Natural killer cell (primary cell): ENCODE measurements at regions not wholly inside any gene's neighbourhood (a gene's known extent, or its start where the extent isn't known, plus 50 kb on each side); places are given as distances from the start of the nearest gene placed in this dataset.

Source experiments
- ATAC-seq, 3 donors: fragments of 150-1000 bp in 2 of 3; fragments of 200-7000 bp in 1 of 3; cut with Tn5 transposase; 1 replicate in 1 of 3; 2 replicates in 2 of 3; pipeline ENCODE4 v1.10.0; 2021; ENCODE audit warnings: mild to moderate bottlenecking in 2 of 3, moderate library complexity in 2 of 3
- DNase-seq, 2 donors: peaks; one replicate each; pipeline versions ENCODE4 v3.0.0 to v3.0.0-alpha.2; 2013 to 2021; ENCODE audit warnings: mixed read lengths in 1 of 2
- H3K27ac ChIP-seq: one replicate; pipeline ENCODE4 v1.5.1; 2013; ENCODE audit warnings: mild to moderate bottlenecking, low read length
- H3K27me3 ChIP-seq: one replicate; pipeline ENCODE4 v1.6.1; 2013; ENCODE audit warnings: low read length; ENCODE audit not compliant: control insufficient read depth, insufficient read depth
- H3K36me3 ChIP-seq: one replicate; pipeline ENCODE4 v1.6.1; 2013; ENCODE audit warnings: low read length; ENCODE audit not compliant: control insufficient read depth, insufficient read depth
- H3K4me1 ChIP-seq: one replicate; pipeline ENCODE4 v1.6.1; 2013; ENCODE audit warnings: low read length; ENCODE audit not compliant: control insufficient read depth, insufficient read depth
- H3K4me3 ChIP-seq: one replicate; pipeline ENCODE4 v1.5.1; 2013; ENCODE audit warnings: low read length
- H3K9me3 ChIP-seq: one replicate; pipeline ENCODE4 v1.6.1; 2013; ENCODE audit warnings: low read length; ENCODE audit not compliant: control insufficient read depth, insufficient read depth
- H3K27ac Mint-ChIP-seq, 2 donors: one replicate each; pipeline ENCODE4 v1.8.0; 2022; ENCODE audit warnings: mild to moderate bottlenecking in 2 of 2, mixed read lengths in 2 of 2, moderate library complexity in 1 of 2
- H3K27me3 Mint-ChIP-seq, 2 donors: one replicate each; pipeline ENCODE4 v1.8.0; 2022; ENCODE audit warnings: low read depth in 2 of 2, mixed read lengths in 2 of 2
- H3K36me3 Mint-ChIP-seq: one replicate; pipeline ENCODE4 v1.8.0; 2022; ENCODE audit warnings: mixed read lengths
- H3K4me1 Mint-ChIP-seq, 2 donors: one replicate each; pipeline ENCODE4 v1.8.0; 2022; ENCODE audit warnings: mixed read lengths in 2 of 2
- H3K4me3 Mint-ChIP-seq: one replicate; pipeline ENCODE4 v1.8.0; 2022; ENCODE audit warnings: mild to moderate bottlenecking, moderate library complexity, mixed read lengths
- H3K9me3 Mint-ChIP-seq, 2 donors: one replicate each; pipeline ENCODE4 v1.8.0; 2022; ENCODE audit warnings: mixed read lengths in 2 of 2
- CTCF ChIP-seq: fragments of 200-600 bp; IDR thresholded peaks from one replicate; pipeline ENCODE4 v1.8.0; 2022; ENCODE audit warnings: antibody characterized with exemption
- WGBS: methylation state at CpG from one replicate; pipeline ENCODE4 v1.1.7; 2013; ENCODE audit warnings: missing lambda C conversion rate; ENCODE audit not compliant: insufficient coverage; 5-methylcytosine and 5-hydroxymethylcytosine counted together
- intact Hi-C: fragments of 100-400 bp; cut with micrococcal nuclease; formaldehyde crosslinking; loops from one replicate; pipeline ENCODE4 v1.14.2; 2022

DNA sequence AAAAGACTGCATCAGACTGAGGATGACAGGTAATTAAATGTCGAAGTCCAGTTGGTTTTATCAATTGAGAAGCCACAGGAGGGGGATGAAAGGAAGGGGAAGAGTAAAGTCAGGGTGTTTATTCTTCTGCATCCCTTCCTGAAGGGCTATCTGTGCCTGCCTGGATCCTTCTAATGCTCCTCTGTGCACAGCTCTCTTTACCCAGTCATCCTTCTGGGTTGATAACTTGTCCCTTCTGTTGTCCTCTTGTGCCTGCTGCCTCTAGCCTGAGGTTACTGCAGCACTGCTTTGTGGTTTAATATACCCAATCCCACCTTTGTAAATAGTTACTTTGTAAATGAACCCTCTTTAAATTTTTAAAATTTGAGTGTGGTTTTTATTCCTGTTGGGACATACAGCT, 1127.3 kb downstream of the EPHA7 start:
- ATAC-seq (no peak), DNase-seq (no peak)
- Histone ChIP-seq H3K27me3 (no peaks in the 10 kb centered on the region), H3K27ac (no peak overlapping the region), H3K9me3 (no peaks in the 10 kb centered on the region), H3K4me1 (no peaks in the 10 kb centered on the region), H3K36me3 (no peaks in the 10 kb centered on the region), H3K4me3 (no peak overlapping the region)
- Mint-ChIP-seq H3K4me1 (no peaks in the 10 kb centered on the region), H3K27me3 (no peaks in the 10 kb centered on the region), H3K4me3 (no peak overlapping the region), H3K36me3 (no peaks in the 10 kb centered on the region), H3K9me3 (peaks cover 8 to 9% of the 10 kb centered on the region in 2 donors), H3K27ac (no peak overlapping the region)
- no peak for TF ChIP-seq CTCF
- intact Hi-C loops: no loop called here
- WGBS: 61% methylated on average over 1 of the region's 1 CpG

- Mint-ChIP-seq H3K4me3 (no peak overlapping the region), H3K27me3 (no peaks in the 10 kb centered on the region), H3K36me3 (no peaks in the 10 kb centered on the region), H3K9me3 (peaks cover 11 to 12% of the 10 kb centered on the region in 2 donors), H3K4me1 (no peaks in the 10 kb centered on the region), H3K27ac (no peak overlapping the region)
- H3K4me3 ChIP-seq: no peak overlapping the region
- no peaks in the 10 kb centered on the region for H3K36me3 ChIP-seq
- no peak for DNase-seq
- TF ChIP-seq CTCF: no peak
- H3K4me1 ChIP-seq: no peaks in the 10 kb centered on the region
- intact Hi-C loops: no loop called here
- ATAC-seq: no peak
- H3K9me3 ChIP-seq: no peaks in the 10 kb centered on the region
- H3K27ac ChIP-seq: no peak overlapping the region
- no peaks in the 10 kb centered on the region for H3K27me3 ChIP-seq
Observed at GRCh38 chr6:92289831-92290230, 1129.5 kb downstream of the EPHA7 start.

DNA sequence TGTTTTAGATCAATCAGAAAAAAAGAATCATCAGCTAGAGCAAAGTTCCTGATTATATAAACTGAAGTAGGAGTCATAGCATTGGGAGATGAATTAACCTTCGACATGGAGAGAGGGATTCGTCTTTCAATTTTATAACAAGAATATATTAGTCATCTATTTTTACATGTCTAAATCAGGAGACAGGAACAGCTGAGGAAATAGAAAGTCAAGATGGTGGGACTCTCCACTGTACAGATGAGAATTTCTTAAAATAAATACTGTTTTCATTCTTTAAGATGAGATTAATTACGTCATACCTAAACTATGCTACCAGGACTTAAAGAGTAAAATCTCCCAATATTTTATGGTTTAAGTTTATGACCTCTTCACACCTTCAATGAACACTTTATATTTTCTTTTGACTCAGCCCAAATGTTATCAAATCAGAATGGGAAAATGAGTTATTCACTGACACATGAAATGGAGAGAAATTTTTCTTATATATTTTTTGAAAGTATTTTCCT, 1137.7 kb downstream of the EPHA7 start:
- H3K27me3 Mint-ChIP-seq: no peaks in the 10 kb centered on the region
- H3K4me1 ChIP-seq: no peaks in the 10 kb centered on the region
- no peaks in the 10 kb centered on the region for H3K9me3 ChIP-seq
- intact Hi-C loops: no loop called here
- H3K4me3 ChIP-seq: no peak overlapping the region
- H3K27me3 ChIP-seq: no peaks in the 10 kb centered on the region
- no peak overlapping the region for H3K27ac Mint-ChIP-seq
- peaks cover 7 to 13% of the 10 kb centered on the region in 2 donors for H3K9me3 Mint-ChIP-seq
- ATAC-seq (no peak), DNase-seq (no peak)
- H3K4me3 Mint-ChIP-seq: no peak overlapping the region
- no peaks in the 10 kb centered on the region for H3K4me1 Mint-ChIP-seq
- no peaks in the 10 kb centered on the region for H3K36me3 ChIP-seq
- no peak for TF ChIP-seq CTCF
- H3K36me3 Mint-ChIP-seq: no peaks in the 10 kb centered on the region
- H3K27ac ChIP-seq: no peak overlapping the region
- WGBS: no CpG with 5 or more reads among the region's 3 CpGs

- Histone ChIP-seq H3K27me3 (no peaks in the 10 kb centered on the region), H3K36me3 (no peaks in the 10 kb centered on the region), H3K4me3 (no peak overlapping the region), H3K4me1 (no peaks in the 10 kb centered on the region), H3K9me3 (no peaks in the 10 kb centered on the region), H3K27ac (no peak overlapping the region)
- TF ChIP-seq CTCF: no peak
- ATAC-seq (no peak), DNase-seq (no peak)
- H3K9me3 Mint-ChIP-seq: peaks cover 8 to 16% of the 10 kb centered on the region in 2 donors
- 85% methylated on average over 5 of the region's 5 CpGs for WGBS
- H3K36me3 Mint-ChIP-seq: no peaks in the 10 kb centered on the region
- H3K4me1 Mint-ChIP-seq: no peaks in the 10 kb centered on the region
- no peak overlapping the region for H3K27ac Mint-ChIP-seq
- H3K4me3 Mint-ChIP-seq: no peak overlapping the region
- intact Hi-C loops: no loop called here
- H3K27me3 Mint-ChIP-seq: no peaks in the 10 kb centered on the region
Observed at GRCh38 chr6:92275150-92275549, 1144.2 kb downstream of the EPHA7 start.
